Caco-2 (cell line): ENCODE measurements at regions not wholly inside any gene's neighbourhood (a gene's known extent, or its start where the extent isn't known, plus 50 kb on each side); places are given as distances from the start of the nearest gene placed in this dataset.

Source experiments
- BruUV-seq: library from RNA; stranded (reverse); fragments of 400-500 nt; replicated peaks from 2 replicates; lab custom pipeline; 2021; lab: Mats Ljungman, UMichigan
- CTCF ChIA-PET: fragments of 300-600 bp; sonication (Branson Sonifier 250); formaldehyde crosslinking; loops from one replicate; lab custom pipeline; 2022; ENCODE audit warnings: antibody characterized with exemption; lab: Charles Lee
- POLR2A ChIA-PET: fragments of 300-600 bp; sonication (Branson Sonifier 250); formaldehyde crosslinking; loops from one replicate; lab custom pipeline; 2022; ENCODE audit warnings: antibody characterized with exemption; lab: Charles Lee
- DNase-seq, 2 experiments: peaks; one replicate each; pipeline versions ENCODE4 v3.0.0 to v3.0.0-alpha.2; 2020 to 2022
- H3K27me3 ChIP-seq: replicated peaks from 2 replicates; pipeline ENCODE4 v1.6.0; 2011; ENCODE audit warnings: low read length; ENCODE audit not compliant: control insufficient read depth, insufficient read depth
- H3K36me3 ChIP-seq: 2 replicates; pipeline ENCODE4 v1.5.1; 2011; ENCODE audit warnings: low read length; ENCODE audit not compliant: control insufficient read depth, insufficient read depth
- H3K4me1 ChIP-seq: fragments of 250-450 bp; sonication (Bioruptor Pico); 2 replicates; pipeline ENCODE4 v1.5.1; 2020; ENCODE audit warnings: mild to moderate bottlenecking
- H3K4me3 ChIP-seq: 2 replicates; pipeline ENCODE4 v1.5.1; 2011; ENCODE audit warnings: low read depth, mild to moderate bottlenecking, control low read depth, low read length
- H3K9me3 ChIP-seq: fragments of 250-450 bp; sonication (Bioruptor Pico); 2 replicates; pipeline ENCODE4 v1.5.1; 2020; ENCODE audit warnings: mild to moderate bottlenecking, moderate library complexity
- H3K27ac Mint-ChIP-seq: one replicate; pipeline ENCODE4 v1.8.0; 2022; ENCODE audit warnings: mixed read lengths; ENCODE audit not compliant: unreplicated experiment
- H3K27me3 Mint-ChIP-seq: one replicate; pipeline ENCODE4 v1.8.0; 2022; ENCODE audit warnings: mixed read lengths; ENCODE audit not compliant: insufficient read depth, unreplicated experiment
- H3K36me3 Mint-ChIP-seq: one replicate; pipeline ENCODE4 v1.8.0; 2022; ENCODE audit warnings: mild to moderate bottlenecking, mixed read lengths; ENCODE audit not compliant: insufficient read depth, unreplicated experiment
- H3K4me1 Mint-ChIP-seq: one replicate; pipeline ENCODE4 v1.8.0; 2022; ENCODE audit warnings: low read depth, mixed read lengths; ENCODE audit not compliant: unreplicated experiment
- H3K4me3 Mint-ChIP-seq: one replicate; pipeline ENCODE4 v1.8.0; 2022; ENCODE audit warnings: mild to moderate bottlenecking, moderate library complexity, mixed read lengths; ENCODE audit not compliant: unreplicated experiment
- H3K9me3 Mint-ChIP-seq: one replicate; pipeline ENCODE4 v1.8.0; 2022; ENCODE audit warnings: mixed read lengths; ENCODE audit not compliant: unreplicated experiment
- intact Hi-C: fragments of 100-400 bp; cut with micrococcal nuclease; formaldehyde crosslinking; loops from one replicate; pipeline ENCODE4 v1.10.0; 2022; ENCODE audit not compliant: unreplicated experiment
- TF ChIP-seq, protein P1 (sequence below), 2 experiments: fragments of 200-600 bp in 1 of 2; IDR thresholded peaks; 1 replicate in 1 of 2; 2 replicates in 1 of 2; pipeline versions ENCODE4 v1.5.1 to v1.8.0; 2011 to 2022; ENCODE audit warnings: antibody characterized with exemption in 1 of 2, control low read depth in 1 of 2, inconsistent platforms in 1 of 2, low read depth in 1 of 2, low read length in 1 of 2, mild to moderate bottlenecking in 1 of 2, moderate library complexity in 1 of 2; ENCODE audit not compliant: insufficient read depth in 1 of 2, severe bottlenecking in 1 of 2, unreplicated experiment in 1 of 2

DNA sequence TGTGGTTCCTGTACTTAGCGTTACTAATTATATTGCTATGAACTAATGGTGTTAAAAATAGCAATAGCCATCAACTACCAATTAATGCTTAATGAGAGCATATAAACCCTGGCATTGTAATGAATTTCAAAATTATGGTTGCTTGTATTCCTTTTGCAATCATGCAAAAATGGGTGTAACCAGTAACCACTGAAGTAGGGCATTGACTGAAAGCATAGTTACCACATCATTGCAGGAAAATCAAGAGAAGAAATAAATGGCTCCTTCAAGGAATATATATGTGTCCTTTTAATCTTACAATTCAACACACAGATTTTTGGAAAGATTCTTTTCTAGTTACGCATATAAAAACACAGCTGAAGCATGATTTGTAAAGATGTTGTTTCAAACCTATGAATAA lies 328.3 kb upstream of the AGTR1 start:
- no TSS peak for BruUV-seq
- intact Hi-C loops: no loop called here

DNA sequence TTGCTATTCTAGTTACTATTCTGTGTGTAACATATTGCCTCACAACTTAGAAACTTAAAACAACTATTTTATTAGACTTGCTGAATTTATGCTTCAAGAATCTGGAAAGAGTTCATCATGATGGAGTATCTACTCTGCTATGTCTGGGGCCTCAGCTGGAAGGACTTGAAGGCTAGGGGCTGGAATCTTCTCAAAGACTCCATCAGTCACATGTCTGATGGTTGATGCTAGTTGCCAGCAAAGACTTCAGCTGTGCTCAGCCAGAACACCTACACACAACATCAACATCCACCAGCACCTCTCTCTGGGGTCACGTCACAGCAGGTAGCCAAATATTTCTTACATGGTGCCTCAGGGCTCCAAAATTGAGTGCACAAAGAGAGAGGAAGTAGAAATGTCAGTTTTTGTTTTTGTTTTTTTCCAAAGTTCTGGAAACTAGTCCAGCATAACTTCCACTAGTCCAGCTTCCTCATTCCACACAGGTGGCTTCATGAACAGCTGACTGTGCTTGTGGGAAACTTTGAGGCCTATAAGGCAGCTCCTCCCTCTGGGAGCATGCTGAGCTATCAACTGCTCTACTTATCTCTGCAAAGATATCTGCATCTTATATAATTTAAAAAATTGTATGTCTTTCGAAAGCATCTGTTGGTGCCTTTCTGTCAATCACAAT lies 325.4 kb upstream of the AGTR1 start:
- Mint-ChIP-seq H3K27ac (no peak overlapping the region), H3K36me3 (no peaks in the 10 kb centered on the region), H3K9me3 (no peaks in the 10 kb centered on the region), H3K4me3 (no peak overlapping the region), H3K4me1 (no peaks in the 10 kb centered on the region), H3K27me3 (peaks cover 1% of the 10 kb centered on the region)
- TF ChIP-seq, protein P1, sequence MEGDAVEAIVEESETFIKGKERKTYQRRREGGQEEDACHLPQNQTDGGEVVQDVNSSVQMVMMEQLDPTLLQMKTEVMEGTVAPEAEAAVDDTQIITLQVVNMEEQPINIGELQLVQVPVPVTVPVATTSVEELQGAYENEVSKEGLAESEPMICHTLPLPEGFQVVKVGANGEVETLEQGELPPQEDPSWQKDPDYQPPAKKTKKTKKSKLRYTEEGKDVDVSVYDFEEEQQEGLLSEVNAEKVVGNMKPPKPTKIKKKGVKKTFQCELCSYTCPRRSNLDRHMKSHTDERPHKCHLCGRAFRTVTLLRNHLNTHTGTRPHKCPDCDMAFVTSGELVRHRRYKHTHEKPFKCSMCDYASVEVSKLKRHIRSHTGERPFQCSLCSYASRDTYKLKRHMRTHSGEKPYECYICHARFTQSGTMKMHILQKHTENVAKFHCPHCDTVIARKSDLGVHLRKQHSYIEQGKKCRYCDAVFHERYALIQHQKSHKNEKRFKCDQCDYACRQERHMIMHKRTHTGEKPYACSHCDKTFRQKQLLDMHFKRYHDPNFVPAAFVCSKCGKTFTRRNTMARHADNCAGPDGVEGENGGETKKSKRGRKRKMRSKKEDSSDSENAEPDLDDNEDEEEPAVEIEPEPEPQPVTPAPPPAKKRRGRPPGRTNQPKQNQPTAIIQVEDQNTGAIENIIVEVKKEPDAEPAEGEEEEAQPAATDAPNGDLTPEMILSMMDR (IDR thresholded peaks at IDR 0.05; ENCODE audit: insufficient read depth in 1 of 2, low read depth in 1 of 2, low read length in 1 of 2, severe bottlenecking in 1 of 2, unreplicated experiment in 1 of 2): no peak
- ChIA-PET CTCF (interaction anchor here (0.6 kb wide), 1 partner anchor 1843 kb away, joined by 3 read pairs; no protein-coding TSS in a partner anchor), POLR2A (no interaction called here)
- intact Hi-C loops: no loop called here
- Histone ChIP-seq H3K36me3 (no peaks in the 10 kb centered on the region), H3K4me1 (no peaks in the 10 kb centered on the region), H3K4me3 (no peak overlapping the region), H3K27me3 (no peaks in the 10 kb centered on the region), H3K9me3 (no peaks in the 10 kb centered on the region)
- peak in 1 of 2 experiments; percentile 3 for DNase-seq
- BruUV-seq: no TSS peak

More for the DNA sequence above, 328.3 kb upstream of the AGTR1 start:
- H3K4me3 Mint-ChIP-seq: no peak overlapping the region
- Histone ChIP-seq H3K27me3 (no peaks in the 10 kb centered on the region; the same call in 1 of the 2 replicates), H3K4me3 (no peak overlapping the region), H3K36me3 (no peaks in the 10 kb centered on the region), H3K4me1 (no peaks in the 10 kb centered on the region), H3K9me3 (no peaks in the 10 kb centered on the region)
- no peaks in the 10 kb centered on the region for H3K9me3 Mint-ChIP-seq
- H3K27me3 Mint-ChIP-seq: peaks cover 3% of the 10 kb centered on the region
- TF ChIP-seq, protein P1 (IDR thresholded peaks at IDR 0.05; ENCODE audit: insufficient read depth in 1 of 2, low read depth in 1 of 2, low read length in 1 of 2, severe bottlenecking in 1 of 2, unreplicated experiment in 1 of 2): no peak
- CTCF ChIA-PET: no interaction called here
- POLR2A ChIA-PET: no interaction called here
- no peak for DNase-seq
- no peak overlapping the region for H3K27ac Mint-ChIP-seq
- H3K4me1 Mint-ChIP-seq: no peaks in the 10 kb centered on the region
- H3K36me3 Mint-ChIP-seq: no peaks in the 10 kb centered on the region

DNA sequence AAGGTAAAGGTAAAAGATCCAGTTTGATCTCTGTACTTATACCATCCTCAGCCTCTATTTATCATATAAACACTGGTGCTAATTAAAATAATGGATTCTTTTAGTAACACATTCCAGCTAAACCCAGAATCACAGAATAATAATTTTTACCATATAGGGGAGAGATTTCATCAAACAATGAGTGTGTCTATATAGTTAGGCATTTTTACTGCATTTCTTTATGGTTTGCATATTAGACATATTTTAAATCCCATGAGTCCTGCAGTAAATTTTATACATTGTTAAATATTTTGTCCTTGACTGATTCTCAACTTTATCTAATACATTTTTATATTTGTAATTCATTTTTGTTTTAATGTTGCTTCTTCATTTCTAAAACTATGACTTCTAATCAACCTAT lies 323.7 kb upstream of the AGTR1 start:
- Histone ChIP-seq H3K27me3 (no peaks in the 10 kb centered on the region), H3K4me3 (no peak overlapping the region), H3K4me1 (no peaks in the 10 kb centered on the region), H3K36me3 (no peaks in the 10 kb centered on the region), H3K9me3 (no peaks in the 10 kb centered on the region)
- Mint-ChIP-seq H3K36me3 (no peaks in the 10 kb centered on the region), H3K9me3 (no peaks in the 10 kb centered on the region), H3K4me1 (no peaks in the 10 kb centered on the region), H3K27ac (no peak overlapping the region), H3K4me3 (no peak overlapping the region), H3K27me3 (no peaks in the 10 kb centered on the region)
- no peak for DNase-seq
- intact Hi-C loops: no loop called here
- no TSS peak for BruUV-seq
- CTCF ChIA-PET: no interaction called here
- TF ChIP-seq, protein P1 (IDR thresholded peaks at IDR 0.05; ENCODE audit: insufficient read depth in 1 of 2, low read depth in 1 of 2, low read length in 1 of 2, severe bottlenecking in 1 of 2, unreplicated experiment in 1 of 2): no peak
- POLR2A ChIA-PET: no interaction called here
